Prostate gland (tissue), 2 donors: ENCODE measurements at regions not wholly inside any gene's neighbourhood (a gene's known extent, or its start where the extent isn't known, plus 50 kb on each side); places are given as distances from the start of the nearest gene placed in this dataset.

Experiments used
- POLR2A ChIP-seq: fragments of 450-650 bp; IDR thresholded peaks from one replicate; pipeline ENCODE4 v1.6.1; 2016; ENCODE audit warnings: antibody characterized with exemption, mild to moderate bottlenecking
- POLR2AphosphoS5 ChIP-seq: sonication (generic); formaldehyde crosslinking; IDR thresholded peaks from one replicate; pipeline ENCODE4 v1.6.1; 2017; ENCODE audit warnings: antibody characterized with exemption
- TF ChIP-seq, protein P1 (sequence below), 4 experiments: fragments of 200-600 bp in 2 of 4; fragments of 450-650 bp in 2 of 4; sonication (generic) in 2 of 4; IDR thresholded peaks; 1 replicate in 3 of 4; 2 replicates in 1 of 4; pipeline ENCODE4 v1.5.1; 2016 to 2019; ENCODE audit warnings: antibody characterized with exemption in 4 of 4, mild to moderate bottlenecking in 2 of 4, moderate library complexity in 2 of 4

GRCh38 chr6:27619436-27619835 lies 146.5 kb upstream of the ZNF184 start:
- TF ChIP-seq, protein P1, sequence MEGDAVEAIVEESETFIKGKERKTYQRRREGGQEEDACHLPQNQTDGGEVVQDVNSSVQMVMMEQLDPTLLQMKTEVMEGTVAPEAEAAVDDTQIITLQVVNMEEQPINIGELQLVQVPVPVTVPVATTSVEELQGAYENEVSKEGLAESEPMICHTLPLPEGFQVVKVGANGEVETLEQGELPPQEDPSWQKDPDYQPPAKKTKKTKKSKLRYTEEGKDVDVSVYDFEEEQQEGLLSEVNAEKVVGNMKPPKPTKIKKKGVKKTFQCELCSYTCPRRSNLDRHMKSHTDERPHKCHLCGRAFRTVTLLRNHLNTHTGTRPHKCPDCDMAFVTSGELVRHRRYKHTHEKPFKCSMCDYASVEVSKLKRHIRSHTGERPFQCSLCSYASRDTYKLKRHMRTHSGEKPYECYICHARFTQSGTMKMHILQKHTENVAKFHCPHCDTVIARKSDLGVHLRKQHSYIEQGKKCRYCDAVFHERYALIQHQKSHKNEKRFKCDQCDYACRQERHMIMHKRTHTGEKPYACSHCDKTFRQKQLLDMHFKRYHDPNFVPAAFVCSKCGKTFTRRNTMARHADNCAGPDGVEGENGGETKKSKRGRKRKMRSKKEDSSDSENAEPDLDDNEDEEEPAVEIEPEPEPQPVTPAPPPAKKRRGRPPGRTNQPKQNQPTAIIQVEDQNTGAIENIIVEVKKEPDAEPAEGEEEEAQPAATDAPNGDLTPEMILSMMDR (IDR thresholded peaks at IDR 0.05), result no peak
- TF ChIP-seq POLR2AphosphoS5 (no peak), POLR2A (no peak)
